ENCODE measurements at regions not wholly inside any gene's neighbourhood (a gene's known extent, or its start where the extent isn't known, plus 50 kb on each side); places are given as distances from the start of the nearest gene placed in this dataset.
"Not testable (repeated sequence)": the region's sequence is repeated elsewhere in the genome, so short reads cannot be mapped to it uniquely, and the experiment has no call there.

DNA sequence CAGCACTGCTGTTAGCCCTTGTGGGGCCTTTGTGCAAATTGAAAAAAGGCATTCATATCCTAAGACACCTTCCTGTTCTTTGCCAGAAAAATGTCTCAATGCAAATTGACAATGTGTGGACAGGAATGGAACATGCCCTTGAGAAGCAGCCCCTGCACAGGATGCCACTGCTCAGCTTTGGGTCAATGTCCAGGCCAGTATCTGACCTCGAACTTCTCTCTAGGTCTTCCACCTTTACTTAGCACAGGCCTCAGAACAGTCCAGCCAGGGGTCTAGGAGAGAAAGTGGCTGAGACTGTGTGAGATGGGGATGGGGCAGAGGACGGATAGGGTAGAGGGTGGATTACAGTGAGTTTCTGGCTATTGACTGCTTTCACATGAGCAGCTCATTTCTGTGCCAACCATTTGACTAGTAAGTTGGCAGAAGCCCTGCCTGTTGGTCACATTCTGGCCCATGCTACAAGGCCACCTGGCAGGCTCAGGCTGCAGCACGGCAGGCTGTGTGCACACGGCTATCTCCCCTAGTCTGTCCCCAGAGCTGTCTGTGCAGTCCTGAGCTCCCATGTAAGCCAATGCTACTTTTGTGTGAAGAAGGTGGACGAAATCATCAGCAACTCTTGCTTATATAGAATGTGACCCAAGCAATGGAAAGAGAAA is 254.5 kb upstream of the PLGLB1 start:
- 79 to 86% methylated on average over 3 of the region's 5 CpGs for WGBS, 2 donors
- intact Hi-C loops (cut with DNase I; ENCODE audit: low total_unique reads); H3K4me3 ChIP-seq (ENCODE audit: low read depth, poor library complexity, severe bottlenecking); DNase-seq (ENCODE audit: low spot score in 2 of 2): not testable (repeated sequence)

DNA sequence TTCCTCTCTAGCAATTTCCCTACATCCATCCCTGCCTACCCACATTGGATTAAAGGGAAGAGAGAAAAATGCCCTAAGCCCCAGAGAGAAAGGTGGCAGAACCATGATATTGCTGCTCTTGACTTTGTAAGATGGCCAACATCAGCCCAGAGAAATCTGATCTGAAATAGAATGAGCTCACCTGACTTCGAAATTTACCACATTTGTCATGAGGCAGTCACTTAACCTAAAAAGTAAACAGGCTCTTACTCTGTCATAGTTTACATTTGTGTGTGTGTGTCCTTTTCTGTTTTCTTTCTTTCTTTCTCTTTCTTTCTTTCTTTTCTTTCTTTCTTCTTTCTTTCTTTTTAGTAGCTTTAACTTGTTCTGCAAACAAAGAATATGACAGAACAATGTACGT is 255.0 kb upstream of the PLGLB1 start:
- 82 to 83% methylated on average over 1 to 2 of the region's 2 CpGs for WGBS, 2 donors
- DNase-seq (ENCODE audit: low spot score in 2 of 2); H3K4me3 ChIP-seq (ENCODE audit: low read depth, poor library complexity, severe bottlenecking); intact Hi-C loops (cut with DNase I; ENCODE audit: low total_unique reads): not testable (repeated sequence)

DNA sequence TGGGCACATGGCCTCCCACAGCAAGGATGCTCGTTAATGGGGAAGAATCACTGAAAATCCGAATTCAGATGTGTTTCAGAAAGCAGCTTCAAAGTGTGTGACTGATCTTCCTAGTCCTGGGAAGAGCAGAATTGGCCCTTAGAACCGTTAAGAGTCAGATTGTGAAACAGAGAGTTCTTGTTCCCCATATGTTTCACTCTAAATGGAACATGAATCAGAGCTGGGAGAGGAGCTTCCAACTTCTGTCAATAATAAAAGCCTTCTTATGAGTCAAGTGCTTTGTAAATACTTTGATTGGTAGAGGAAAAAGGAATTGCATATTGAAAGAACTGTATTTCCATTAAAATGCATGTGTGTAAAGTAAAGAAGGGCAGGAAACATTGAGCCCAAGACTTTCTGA is 256.1 kb upstream of the PLGLB1 start:
- intact Hi-C loops (cut with DNase I; ENCODE audit: low total_unique reads); H3K4me3 ChIP-seq (ENCODE audit: low read depth, poor library complexity, severe bottlenecking): not testable (repeated sequence)

DNA sequence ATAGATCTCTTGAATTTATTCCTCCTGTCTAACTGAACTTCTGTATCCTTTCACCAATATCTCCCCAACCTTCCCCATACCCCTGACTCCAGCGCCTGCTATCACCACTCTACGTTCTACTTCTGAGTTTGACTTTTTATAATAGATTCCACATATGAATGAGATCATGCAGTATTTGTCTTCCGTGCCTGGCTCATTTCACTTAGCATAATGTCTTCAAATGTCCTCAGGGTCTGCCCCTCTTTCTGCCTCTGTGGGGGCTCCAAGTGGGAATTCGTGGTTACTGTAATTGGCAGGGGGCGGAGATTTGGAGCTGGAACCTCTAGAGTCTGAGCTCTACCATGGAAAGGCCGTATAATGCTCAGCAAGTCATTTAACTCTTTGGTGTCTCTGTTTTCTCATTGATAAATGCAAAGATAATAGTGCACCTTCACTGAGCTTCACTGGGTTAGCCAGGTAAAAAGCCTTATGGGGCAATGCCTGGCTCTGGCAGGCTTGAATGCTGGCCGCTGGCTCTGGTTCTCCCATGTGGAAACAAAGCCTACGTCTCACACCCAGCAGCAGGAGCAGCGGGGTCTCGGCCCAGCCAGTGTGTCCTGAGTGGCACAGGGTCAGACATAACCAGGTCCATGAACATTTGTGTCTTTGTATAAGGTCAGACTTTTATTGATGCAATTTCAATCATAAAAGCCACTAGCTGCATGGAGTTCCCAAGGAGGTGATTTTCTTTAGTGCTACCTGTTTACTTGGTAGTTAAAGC is 259.1 kb upstream of the PLGLB1 start:
- H3K4me3 ChIP-seq (ENCODE audit: low read depth, poor library complexity, severe bottlenecking); DNase-seq (ENCODE audit: low spot score in 2 of 2); intact Hi-C loops (cut with DNase I; ENCODE audit: low total_unique reads): not testable (repeated sequence)
- WGBS, 2 donors, result 88 to 97% methylated on average over 4 of the region's 10 CpGs

More for the DNA sequence above, 256.1 kb upstream of the PLGLB1 start:
- WGBS, 2 donors, result no CpG with 5 or more reads among the region's 3 CpGs
- DNase-seq (ENCODE audit: low spot score in 2 of 2), result not testable (repeated sequence)

DNA sequence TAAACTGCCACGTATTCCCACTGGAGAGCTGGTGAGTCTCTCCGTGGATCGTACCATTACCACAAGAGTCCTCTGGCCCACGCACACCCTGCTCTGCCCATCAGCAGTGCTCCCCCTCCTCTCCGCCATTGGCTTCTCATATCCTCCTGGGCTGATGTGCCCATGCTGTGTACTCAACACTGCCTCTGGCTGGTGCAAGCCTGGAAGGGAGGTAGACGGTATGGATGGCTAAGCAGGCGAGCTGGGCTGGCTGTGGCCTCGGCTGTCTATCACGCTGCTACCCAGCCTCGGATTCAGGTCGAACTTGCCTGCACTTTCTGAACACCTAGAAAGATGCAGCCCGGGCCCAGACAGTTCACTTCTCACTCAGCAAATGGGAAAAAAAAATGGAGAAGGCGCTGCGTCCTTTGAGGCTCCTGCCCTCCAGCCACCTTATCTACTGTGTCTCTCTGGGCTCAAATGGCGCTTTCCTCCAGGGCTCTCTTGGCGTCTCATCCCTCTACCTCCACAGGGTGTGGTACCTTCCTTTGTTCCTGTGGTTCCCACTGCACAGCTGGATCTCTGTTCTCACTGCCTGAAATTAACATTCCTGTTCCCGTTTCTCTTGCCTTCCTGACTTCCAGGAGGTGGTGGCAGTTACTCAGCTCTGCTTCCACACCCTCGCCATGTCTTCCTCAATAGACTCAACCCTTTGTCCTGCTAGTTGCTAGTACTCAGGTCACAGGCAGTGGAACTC is 262.3 kb upstream of the PLGLB1 start:
- 72 to 81% methylated on average over 16 to 18 of the region's 18 CpGs for WGBS, 2 donors
- H3K4me3 ChIP-seq (ENCODE audit: low read depth, poor library complexity, severe bottlenecking); DNase-seq (ENCODE audit: low spot score in 2 of 2); intact Hi-C loops (cut with DNase I; ENCODE audit: low total_unique reads): not testable (repeated sequence)

DNA sequence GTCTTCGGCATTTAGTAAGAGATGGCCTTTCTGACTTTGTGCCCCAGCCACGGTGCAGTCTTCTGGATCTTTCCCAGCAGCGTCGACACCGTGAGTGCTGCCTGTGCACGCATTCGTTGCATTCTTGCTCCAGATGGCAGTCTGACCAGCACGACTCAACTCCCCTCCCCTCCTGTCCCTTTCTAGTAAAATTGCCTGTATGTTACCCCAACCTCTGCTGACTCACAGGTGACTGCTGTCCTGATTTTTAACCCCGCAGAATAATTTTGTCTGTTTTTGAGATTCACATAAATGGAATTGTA is 262.8 kb upstream of the PLGLB1 start:
- H3K4me3 ChIP-seq (ENCODE audit: low read depth, poor library complexity, severe bottlenecking); intact Hi-C loops (cut with DNase I; ENCODE audit: low total_unique reads); DNase-seq (ENCODE audit: low spot score in 2 of 2): not testable (repeated sequence)
- WGBS, 2 donors, result no CpG with 5 or more reads among the region's 9 CpGs

DNA sequence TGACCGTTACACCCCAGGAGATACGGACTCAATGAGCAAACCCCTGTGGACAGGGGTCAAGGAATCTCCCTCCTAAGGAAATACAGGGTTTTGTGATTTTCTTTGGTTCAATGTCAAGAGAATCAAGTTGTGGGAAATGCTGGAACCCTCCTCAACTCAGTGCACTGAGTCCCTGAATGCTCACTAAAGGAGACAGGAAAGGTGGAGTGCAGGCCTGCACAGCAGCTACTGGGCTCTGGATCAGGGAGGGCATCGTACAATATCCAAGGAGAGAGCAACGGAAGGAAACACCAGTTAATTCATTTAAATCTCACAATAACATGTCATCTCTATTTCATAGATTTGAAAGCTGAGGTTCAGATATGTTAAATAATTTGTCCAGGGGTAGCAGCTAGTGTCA is 263.5 kb upstream of the PLGLB1 start:
- DNase-seq (ENCODE audit: low spot score in 2 of 2); intact Hi-C loops (cut with DNase I; ENCODE audit: low total_unique reads); H3K4me3 ChIP-seq (ENCODE audit: low read depth, poor library complexity, severe bottlenecking): not testable (repeated sequence)
- 90 to 95% methylated on average over 4 of the region's 4 CpGs for WGBS, 2 donors

DNA sequence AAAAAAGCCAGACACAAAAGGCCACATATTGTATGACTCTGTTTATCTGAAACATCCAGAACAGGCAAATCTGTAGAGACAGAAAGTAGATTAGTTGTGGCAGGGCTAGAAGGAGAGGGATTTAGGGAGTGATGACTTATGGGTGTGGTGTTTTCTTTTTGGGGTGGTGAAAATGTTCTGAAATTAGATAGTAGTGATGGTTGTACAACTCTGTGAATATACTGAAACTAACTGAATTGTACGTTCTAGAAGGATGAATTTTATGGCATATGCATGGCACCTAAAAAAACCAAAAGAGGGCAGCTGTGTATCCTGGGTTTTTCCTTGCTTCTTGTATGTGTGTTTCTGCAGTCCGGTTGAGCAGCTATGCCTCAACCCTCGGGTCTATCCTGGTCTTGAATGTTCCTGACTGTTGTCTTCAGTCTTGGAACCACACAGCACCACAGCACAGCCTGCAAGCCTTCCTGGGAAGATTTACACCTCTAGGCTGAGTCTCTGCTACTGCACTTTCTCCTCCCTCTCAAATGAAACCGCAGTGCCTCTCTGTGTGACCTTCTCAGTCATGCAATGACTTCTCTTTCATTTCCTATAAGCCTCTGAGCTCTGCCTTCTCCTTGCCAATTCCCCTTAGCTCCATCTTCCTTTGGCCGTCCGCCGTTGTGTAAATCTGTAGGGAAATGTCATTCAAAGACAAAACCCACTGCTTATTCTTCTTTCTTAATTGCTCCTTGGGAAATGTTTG is 269.1 kb upstream of the PLGLB1 start:
- intact Hi-C loops (cut with DNase I; ENCODE audit: low total_unique reads); H3K4me3 ChIP-seq (ENCODE audit: low read depth, poor library complexity, severe bottlenecking); DNase-seq (ENCODE audit: low spot score in 2 of 2): not testable (repeated sequence)
- WGBS, 2 donors, result 34 to 63% methylated on average over 4 to 7 of the region's 7 CpGs

DNA sequence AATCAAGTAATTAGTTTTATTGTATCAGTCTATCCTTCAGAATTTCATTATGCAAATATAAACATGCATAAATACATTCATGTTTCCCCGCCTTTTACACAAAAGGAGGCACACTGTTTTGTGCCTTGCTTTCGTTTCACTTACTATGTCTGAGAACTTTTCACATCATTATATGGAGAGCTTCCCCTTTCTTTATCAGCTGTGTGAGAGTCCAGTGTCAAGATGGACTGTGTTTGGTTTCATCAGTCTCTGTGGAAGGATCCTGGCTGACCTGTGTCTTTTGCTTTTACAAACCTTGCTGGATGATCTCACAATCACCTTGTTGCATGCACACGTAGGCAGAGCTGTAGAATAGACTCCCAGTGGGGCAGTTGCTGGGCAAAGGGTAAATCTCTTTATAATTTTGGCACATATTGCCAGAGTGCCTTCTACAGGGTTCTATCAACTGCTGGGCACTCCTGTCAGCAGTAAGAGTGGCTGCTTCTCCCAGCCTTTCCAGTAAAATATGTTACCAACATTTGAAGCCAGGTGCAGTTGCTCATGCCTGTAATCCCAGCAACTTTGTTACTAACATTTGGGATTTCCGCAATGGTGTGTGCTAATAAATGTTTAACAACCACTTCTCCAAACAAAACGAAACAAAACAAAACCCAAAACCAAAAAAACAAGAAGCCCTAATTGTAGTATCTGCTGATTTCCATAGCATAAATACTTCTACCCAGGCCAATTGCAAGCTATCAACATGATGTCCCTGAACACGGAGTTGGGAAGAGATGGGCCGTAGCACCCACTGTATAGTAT is 270.0 kb upstream of the PLGLB1 start:
- DNase-seq (ENCODE audit: low spot score in 2 of 2); H3K4me3 ChIP-seq (ENCODE audit: low read depth, poor library complexity, severe bottlenecking); intact Hi-C loops (cut with DNase I; ENCODE audit: low total_unique reads): not testable (repeated sequence)
- 83 to 88% methylated on average over 6 of the region's 7 CpGs for WGBS, 2 donors

DNA sequence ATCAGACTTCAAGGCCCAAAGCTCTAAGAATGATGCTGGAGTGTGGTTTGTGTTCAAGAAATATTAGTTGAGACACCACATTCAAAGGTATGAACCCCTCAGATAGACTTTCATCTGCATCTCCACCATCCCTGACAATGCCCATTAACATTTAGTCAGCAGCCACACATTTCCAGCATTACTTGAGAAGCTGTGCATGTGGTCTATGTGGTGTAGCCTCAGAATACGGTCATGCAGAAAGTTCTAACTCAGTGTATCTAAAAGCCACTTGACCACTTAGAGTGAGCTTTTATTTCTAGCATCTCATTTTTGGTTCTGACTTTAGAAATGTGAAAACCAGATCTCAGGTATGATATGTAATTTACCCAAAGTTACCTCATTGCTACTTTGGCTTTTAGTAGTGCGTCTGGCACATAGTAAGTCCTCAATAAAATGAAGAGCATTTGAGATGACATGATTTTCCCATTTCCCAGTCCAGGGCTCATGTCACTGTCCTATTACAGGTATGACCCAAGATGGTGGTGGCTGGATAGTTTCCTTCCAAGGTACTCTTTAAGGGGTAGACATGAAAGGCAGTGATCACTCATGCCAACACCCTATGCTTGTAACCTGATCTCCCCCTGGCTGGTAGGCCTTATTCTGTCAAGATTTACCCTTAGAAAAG is 272.4 kb upstream of the PLGLB1 start:
- intact Hi-C loops (cut with DNase I; ENCODE audit: low total_unique reads); H3K4me3 ChIP-seq (ENCODE audit: low read depth, poor library complexity, severe bottlenecking); DNase-seq (ENCODE audit: low spot score in 2 of 2): not testable (repeated sequence)
- WGBS, 2 donors, result 87 to 98% methylated on average over 2 of the region's 2 CpGs

DNA sequence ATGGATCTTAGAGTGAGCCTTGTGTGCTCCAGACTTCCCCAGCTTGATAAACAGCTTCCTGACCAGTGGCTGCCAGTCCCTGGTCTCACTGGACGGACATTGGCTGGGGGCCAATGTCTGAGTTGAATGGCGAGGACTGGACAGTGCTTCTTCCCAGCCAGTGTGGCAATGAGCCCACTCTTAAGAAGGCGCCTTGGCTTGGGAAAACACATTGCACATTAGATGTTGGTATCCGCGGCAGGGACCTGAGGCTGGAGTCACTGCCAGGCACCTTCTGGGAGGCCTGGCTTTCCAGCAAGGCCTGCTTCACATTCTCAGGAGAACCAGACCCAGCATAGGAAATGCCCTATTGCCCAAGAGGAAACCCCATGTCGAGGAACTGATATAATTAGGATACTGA is 273.5 kb upstream of the PLGLB1 start:
- H3K4me3 ChIP-seq (ENCODE audit: low read depth, poor library complexity, severe bottlenecking); intact Hi-C loops (cut with DNase I; ENCODE audit: low total_unique reads); DNase-seq (ENCODE audit: low spot score in 2 of 2): not testable (repeated sequence)
- WGBS, 2 donors, result 68 to 76% methylated on average over 6 of the region's 6 CpGs

DNA sequence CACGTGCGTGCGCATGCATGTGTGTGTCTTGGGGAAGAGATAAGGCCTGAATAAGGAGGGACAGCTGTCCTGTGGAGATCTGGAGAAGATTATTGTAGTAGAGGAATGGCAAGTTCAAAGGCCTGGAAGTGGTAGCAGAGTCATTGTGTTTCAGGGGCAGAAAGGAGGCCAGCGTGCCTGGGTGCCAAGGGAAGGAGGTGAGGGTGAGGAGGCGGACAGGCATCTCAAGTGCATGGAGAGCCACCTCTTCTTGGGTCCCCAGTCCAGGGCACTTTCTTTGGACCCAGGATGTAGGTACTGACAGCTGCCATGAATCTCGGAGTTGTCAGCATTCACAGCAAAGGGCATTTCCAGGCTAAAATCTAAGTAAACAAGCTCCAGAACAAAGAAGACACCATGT is 279.7 kb upstream of the PLGLB1 start:
- WGBS, 2 donors, result 88 to 89% methylated on average over 6 of the region's 6 CpGs
- not testable (repeated sequence) for H3K4me3 ChIP-seq (ENCODE audit: low read depth, poor library complexity, severe bottlenecking); DNase-seq (ENCODE audit: low spot score in 2 of 2)

DNA sequence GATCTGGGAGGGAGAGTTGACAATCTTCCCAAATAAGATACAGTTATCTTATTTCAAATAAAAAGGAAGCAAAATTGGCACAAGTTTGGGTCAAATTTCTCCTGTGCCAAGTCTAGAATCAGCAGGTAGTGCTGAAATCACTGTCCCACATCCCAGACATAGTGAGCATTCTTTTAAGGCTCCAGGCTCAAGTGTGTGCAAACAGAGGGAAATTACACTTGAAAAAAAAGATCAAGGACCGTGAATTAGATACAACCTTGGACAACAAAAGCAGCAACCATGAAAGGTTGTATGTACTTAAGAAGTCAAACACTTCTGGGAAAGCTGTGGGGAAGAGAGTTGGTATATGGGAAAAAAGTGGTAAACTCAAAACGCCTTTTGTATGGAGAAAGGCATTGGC is 280.2 kb upstream of the PLGLB1 start:
- WGBS, 2 donors, result 67 to 82% methylated on average over 1 to 2 of the region's 2 CpGs
- H3K4me3 ChIP-seq (ENCODE audit: low read depth, poor library complexity, severe bottlenecking); intact Hi-C loops (cut with DNase I; ENCODE audit: low total_unique reads); DNase-seq (ENCODE audit: low spot score in 2 of 2): not testable (repeated sequence)

More for the DNA sequence above, 279.7 kb upstream of the PLGLB1 start:
- intact Hi-C loops (cut with DNase I; ENCODE audit: low total_unique reads), result not testable (repeated sequence)

Measured in lower leg skin (tissue), 3 donors.